ENCODE measurements at regions not wholly inside any gene's neighbourhood (a gene's known extent, or its start where the extent isn't known, plus 50 kb on each side); places are given as distances from the start of the nearest gene placed in this dataset.
"Not testable (repeated sequence)": the region's sequence is repeated elsewhere in the genome, so short reads cannot be mapped to it uniquely, and the experiment has no call there.

DNA sequence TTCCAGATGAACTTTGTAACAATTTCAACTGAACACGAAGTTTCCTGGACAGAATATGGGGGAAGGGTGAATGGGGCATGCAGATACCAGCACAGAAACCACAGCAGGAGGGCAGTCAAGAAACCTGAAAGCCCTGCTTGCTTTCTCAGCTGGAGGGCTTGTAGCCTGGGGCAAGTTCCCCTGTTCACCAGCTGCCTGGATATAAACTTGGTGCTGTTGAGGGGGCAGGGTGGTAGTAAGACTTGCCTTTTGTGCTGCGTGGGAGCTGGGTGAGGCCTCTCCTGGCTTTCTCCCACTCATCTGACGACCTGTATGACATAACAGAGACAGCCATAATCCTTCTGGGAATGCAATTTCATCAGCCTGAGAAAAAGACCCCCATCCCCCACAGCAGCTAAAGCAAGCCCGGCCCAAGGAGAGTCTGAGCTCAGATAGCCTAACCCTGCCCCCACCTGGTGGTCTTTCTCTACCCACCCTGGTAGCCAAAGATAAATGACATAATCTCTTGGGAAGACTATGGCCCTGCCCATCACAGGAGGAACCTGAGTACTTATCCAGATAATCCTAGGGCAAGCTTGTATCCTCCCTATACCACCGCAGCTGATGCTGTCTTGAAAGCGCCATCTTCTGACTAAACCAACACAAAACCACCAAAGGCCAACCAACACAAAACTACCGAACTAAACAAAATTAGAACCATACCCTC lies 234.3 kb downstream of the LAS1L start (continued):
- TF ChIP-seq ATF2 (IDR thresholded peaks at IDR 0.05; ENCODE audit: low read length), result peak; percentile 42; the same call in 1 of the 2 replicates
- TF ChIP-seq TEAD4 (IDR thresholded peaks at IDR 0.05; ENCODE audit: low read depth, low read length), result 0 out of 2 replicates have a peak, but pooled peaks have one; percentile 16
- TF ChIP-seq CBX5 (IDR thresholded peaks at IDR 0.05; ENCODE audit: low read depth, low read length), result no peak

GRCh38 chrX:65282905-65283304 lies 251.7 kb downstream of the LAS1L start:
- H3K27me3 ChIP-seq (replicated peaks in 1 of 4; ENCODE audit: control insufficient read depth in 3 of 4, extremely low read depth in 1 of 4, insufficient read depth in 3 of 4, low read length in 3 of 4); CTCF ChIA-PET (ENCODE audit: partially characterized antibody); H3K23me2 ChIP-seq (ENCODE audit: low read depth, low read length); H3K79me2 ChIP-seq (ENCODE audit: control insufficient read depth in 1 of 2, insufficient read depth in 2 of 2, low read length in 2 of 2); DNase-seq (ENCODE audit: low read depth in 1 of 2, low spot score in 2 of 2); H2AK5ac ChIP-seq (ENCODE audit: low read depth, low read length); H3K18ac ChIP-seq (ENCODE audit: extremely low read depth, low read length); H4K91ac ChIP-seq (replicated peaks; ENCODE audit: insufficient read length, low read length); H3K23ac ChIP-seq (ENCODE audit: insufficient read length); H2BK5ac ChIP-seq (ENCODE audit: low read depth, low read length); H3K14ac ChIP-seq (ENCODE audit: insufficient read length); POLR2A ChIA-PET (ENCODE audit: partially characterized antibody); H2BK12ac ChIP-seq (ENCODE audit: low read depth, low read length); H3K79me1 ChIP-seq (ENCODE audit: low read depth, low read length); H3K4me2 ChIP-seq (ENCODE audit: insufficient read depth in 1 of 2, low read depth in 2 of 2, low read length in 2 of 2); H3K27ac ChIP-seq (ENCODE audit: low read depth, low read length); H4K20me1 ChIP-seq (replicated peaks in 1 of 2; ENCODE audit: control insufficient read depth in 1 of 2, insufficient read depth in 2 of 2, low read length in 2 of 2); H4K5ac ChIP-seq (ENCODE audit: insufficient read length, low read depth, low read length); H3K36me3 ChIP-seq (ENCODE audit: control insufficient read depth in 2 of 4, insufficient read depth in 4 of 4, low read length in 3 of 4); H3K9me3 ChIP-seq (ENCODE audit: insufficient read depth in 2 of 2, low read depth in 1 of 2, low read length in 1 of 2); H3K4me3 ChIP-seq (ENCODE audit: extremely low read depth in 1 of 4, insufficient read depth in 2 of 4, low read depth in 3 of 4, low read length in 4 of 4); H2AFZ ChIP-seq (ENCODE audit: low read length); H2BK20ac ChIP-seq (ENCODE audit: low read length); H3K4ac ChIP-seq (replicated peaks; ENCODE audit: insufficient read length, low read depth, low read length); H3K9ac ChIP-seq (replicated peaks in 1 of 4; ENCODE audit: extremely low read depth in 1 of 4, low read depth in 3 of 4, low read length in 3 of 4); FAIRE-seq; H3K56ac ChIP-seq (replicated peaks; ENCODE audit: insufficient read length, low read depth, low read length); H2BK15ac ChIP-seq (ENCODE audit: low read length); H3K4me1 ChIP-seq (replicated peaks in 1 of 4; ENCODE audit: control insufficient read depth in 3 of 4, insufficient read depth in 4 of 4, low read length in 3 of 4); H2BK120ac ChIP-seq (replicated peaks; ENCODE audit: low read depth, low read length): not testable (repeated sequence)
- 94% methylated on average over 8 of the region's 8 CpGs; no CpG with 5 or more reads in 1 of the 2 experiments for WGBS, 2 experiments (ENCODE audit: extremely low coverage in 1 of 2, insufficient coverage in 1 of 2, insufficient read length in 1 of 2, insufficient replicate concordance in 2 of 2, low coverage in 1 of 2, low lambda C conversion rate in 2 of 2, missing lambda C conversion rate in 1 of 2)
- peak overlapping the region; percentile 99; the same call in 1 of the 2 replicates for H4K8ac ChIP-seq (ENCODE audit: extremely low read depth, insufficient read depth, low read length)
